ENCODE measurements at regions not wholly inside any gene's neighbourhood (a gene's known extent, or its start where the extent isn't known, plus 50 kb on each side); places are given as distances from the start of the nearest gene placed in this dataset.

GRCh38 chr6:119521251-119521650, 171.7 kb upstream of the MAN1A1 start:
- TF ChIP-seq CTCF (tag by site-specific recombination; IDR thresholded peaks at IDR 0.05): no peak
- no peak for TF ChIP-seq YY1 (tag by site-specific recombination; IDR thresholded peaks at IDR 0.05)

Measured in HEK293 (cell line).